EH (cell line): ENCODE measurements at regions not wholly inside any gene's neighbourhood (a gene's known extent, or its start where the extent isn't known, plus 50 kb on each side); places are given as distances from the start of the nearest gene placed in this dataset.

Source experiments
- DNase-seq: peaks from one replicate; pipeline ENCODE4 v3.0.0-alpha.2; 2015; ENCODE audit warnings: low read depth

DNA sequence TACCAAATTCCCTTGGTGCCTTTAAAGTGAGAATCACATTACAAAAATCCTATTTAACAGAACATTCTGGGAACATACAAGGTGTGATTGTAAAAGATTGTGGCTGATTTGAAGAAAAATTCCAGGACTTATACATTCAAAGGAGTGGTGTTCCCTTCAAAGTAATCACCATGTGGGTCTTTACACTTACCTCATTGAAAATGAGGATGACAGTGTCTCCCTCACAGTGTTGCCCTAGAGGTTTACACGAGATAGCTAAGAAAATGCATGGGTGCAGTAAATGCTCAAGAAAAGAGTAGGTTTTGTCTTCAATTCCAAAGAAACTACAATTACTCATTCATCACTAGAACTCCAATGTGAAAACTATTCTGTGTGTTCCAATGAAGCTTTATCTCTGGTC, 331.5 kb downstream of the SLC4A3 start:
- no peak for DNase-seq

DNA sequence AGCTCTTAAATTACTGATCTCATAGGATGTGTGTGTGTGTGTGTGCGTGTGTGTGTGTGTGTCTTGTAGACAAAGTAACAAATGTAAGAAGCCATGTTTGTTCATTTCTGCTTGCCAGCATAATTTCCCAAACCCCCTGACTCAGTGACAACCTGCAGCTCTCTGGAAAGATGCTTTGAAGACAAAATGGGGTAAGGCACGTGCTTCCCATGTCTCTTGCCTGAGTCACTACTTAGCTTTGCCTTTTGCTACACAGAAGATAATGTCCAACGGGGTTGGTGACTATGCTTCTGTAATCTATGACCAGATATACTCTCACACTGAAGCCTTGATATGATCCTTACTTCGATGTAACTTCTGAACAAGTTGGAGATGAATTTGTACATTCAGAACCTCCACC, 332.0 kb downstream of the SLC4A3 start:
- peak; percentile 77 for DNase-seq

DNA sequence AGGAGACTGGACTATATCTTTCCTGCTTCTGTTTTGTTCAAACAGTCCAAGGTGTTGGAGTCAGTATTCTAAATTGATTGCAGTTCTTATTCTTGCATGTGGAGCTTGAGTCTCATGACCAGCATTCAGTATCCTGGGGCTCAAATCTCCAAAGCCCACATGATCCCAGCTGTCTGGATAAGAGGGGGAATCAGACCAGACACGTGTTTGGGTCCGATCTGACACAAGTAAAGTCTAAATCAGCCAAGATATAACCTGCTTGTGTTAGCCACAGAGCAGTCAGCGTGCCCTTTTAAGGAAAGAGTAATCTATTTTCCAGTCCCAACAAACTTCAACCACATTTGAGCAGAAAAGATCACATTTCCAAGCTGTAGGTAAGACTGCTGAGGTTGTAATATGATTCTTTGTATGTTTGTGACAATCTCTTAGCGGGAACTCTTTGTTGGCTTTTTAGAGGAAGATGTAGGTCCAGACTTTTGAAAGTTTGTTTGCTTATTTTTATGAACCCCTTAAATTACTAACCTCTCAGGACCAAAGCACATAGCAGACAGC, 334.6 kb downstream of the SLC4A3 start:
- no peak for DNase-seq

DNA sequence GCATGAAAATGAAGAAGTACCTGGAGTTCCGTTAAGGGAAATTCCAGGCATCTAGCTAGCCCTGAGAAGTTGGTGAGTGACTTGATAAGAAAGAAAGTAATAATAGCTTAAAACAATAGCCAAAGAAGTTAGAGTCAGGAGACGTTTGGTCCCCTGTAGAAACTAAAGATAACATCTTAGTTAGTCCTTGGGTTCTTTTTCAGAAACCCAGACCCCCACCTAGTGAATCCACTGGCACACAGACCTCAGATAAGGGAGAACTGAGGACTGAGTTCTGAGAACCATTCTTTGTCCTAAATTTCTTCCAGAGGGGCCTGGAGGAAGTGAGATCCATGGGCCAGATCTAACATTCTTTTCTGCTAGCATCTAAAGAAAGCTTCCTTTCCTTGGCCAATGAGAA, 335.4 kb downstream of the SLC4A3 start:
- no peak for DNase-seq

DNA sequence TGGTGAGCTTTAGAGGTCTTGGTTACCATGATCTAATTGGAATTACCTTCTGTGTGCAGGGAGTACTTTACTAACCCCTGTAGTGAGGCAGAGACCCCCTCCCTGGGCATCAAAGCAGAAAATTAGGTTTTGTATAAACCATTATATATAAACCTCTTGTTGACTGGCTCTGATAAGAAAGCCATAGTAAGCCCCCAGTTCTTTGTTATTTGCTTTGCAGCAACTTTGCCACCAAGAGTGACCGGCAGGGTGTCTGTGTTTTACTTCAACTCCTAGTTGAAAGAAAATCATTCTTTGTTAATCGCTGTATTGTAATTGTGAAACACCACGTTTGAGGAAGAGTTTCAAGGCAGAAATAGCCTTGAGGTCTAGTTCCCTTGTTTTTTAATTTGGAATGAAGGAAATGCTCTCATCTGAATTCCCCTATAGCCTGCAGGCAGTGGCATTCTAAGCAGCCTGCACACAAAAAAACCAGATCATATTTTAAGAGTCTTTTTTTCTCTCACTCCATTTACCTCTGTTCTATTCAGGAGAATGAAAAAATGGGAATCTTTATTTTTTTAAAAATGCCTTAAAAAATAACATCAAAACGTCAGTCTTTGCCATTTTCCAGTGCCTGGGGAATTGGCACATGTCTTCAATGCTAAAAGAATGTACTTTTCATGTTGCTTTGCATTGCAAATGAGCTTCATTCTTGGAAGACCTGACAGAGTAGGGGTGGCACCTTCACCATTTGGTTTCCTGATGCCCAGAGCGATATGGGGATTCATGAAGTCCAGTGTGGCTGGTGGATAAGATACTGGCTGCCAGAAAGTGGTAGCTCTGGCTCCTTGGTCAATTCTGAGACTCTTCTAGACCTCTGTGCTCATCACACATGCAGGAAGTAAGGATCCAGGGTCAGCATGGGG, 338.1 kb downstream of the SLC4A3 start:
- peak; percentile 57 for DNase-seq

DNA sequence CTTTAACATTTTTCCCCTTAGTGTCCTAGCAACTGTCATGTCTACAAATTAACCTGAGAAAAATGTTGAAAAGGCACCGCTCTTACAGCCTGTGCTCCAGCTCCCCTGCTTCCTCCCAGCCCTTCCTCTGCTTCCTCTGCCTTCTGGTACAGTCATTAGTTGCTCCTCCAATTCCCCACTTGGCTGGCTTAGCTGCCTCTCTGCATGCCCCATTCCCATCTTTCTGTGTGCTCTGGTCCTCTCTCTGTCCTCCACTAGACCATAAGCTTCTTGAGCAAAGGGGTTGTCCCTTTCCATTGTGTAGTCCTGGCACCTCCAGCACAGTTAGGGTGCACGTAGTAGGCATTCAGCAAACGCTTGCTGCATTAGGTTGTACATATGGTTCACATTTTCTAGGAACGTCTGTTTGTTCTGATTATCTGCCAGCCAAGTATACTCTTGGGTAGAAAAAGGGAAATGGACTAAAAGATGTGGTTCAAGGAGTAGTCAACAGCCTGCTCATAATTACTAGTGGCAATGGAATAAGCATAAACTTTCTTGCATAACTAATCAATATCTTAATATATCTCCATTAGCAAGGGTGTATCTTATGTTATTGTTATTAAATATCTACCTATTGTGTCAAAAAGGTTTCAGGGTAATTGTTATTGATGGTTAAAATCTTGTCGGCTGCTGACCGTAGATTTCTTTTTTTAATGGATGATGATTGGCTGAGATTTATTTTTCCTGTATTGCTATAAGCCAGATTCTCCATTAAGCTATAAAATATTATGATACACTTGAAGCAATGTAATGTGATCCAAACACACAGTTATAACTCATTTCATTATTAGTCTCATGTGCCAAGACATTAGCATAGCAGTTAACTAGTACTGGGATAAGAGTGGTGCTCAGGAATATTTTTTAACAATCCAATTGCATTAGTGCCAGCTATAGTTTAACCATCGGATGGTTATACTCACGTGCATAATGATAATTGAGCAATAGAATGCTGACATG, 340.1 kb downstream of the SLC4A3 start:
- no peak for DNase-seq

DNA sequence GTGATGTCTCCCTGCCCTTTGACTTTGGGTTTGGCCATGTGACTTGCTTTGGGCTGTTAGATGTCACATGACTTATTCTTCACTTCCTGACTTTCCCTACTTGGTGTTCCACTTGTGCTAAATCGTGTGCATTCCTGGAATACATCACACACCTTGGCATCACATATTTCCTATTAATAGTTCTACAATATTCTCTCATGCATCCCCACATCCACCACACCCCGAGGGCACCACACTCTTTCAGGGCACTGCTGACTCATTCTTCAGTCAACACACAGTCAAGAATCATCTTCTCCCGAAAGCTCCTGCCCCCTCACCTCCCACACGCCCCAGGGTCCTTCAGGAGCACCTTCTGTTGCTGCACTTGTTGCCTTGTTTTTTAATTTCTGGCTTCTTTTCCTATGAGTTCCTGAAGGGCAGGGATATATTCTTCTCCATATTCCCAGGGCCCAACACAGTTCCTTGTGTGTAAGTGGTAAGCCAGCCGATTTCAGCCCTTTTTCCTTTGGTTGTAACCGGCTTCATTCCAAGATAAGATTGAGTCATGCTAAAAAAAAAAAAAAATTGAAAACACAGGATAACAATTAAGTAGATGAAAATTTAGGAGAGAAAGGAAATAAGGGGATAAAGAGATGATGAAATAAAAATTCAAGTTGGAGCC, 341.4 kb downstream of the SLC4A3 start:
- peak; percentile 81 for DNase-seq

DNA sequence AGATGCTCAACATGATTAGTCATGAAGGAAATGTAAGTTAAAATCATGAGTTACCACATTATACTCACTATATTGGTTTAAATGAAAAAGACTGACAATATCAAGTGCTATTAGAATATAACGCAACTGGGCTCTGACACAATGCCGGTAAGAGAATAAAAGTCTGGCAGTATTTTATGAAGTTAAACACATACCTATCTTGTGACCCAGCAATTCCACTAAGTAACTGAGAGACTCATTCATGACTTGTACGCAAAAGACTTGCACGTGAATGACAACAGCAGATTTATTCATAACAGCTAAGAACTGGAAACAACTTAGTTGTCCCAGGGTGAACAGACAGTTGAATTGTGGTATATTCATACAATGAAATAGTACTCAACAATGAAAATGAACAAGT, 342.1 kb downstream of the SLC4A3 start:
- DNase-seq, result peak; percentile 93

DNA sequence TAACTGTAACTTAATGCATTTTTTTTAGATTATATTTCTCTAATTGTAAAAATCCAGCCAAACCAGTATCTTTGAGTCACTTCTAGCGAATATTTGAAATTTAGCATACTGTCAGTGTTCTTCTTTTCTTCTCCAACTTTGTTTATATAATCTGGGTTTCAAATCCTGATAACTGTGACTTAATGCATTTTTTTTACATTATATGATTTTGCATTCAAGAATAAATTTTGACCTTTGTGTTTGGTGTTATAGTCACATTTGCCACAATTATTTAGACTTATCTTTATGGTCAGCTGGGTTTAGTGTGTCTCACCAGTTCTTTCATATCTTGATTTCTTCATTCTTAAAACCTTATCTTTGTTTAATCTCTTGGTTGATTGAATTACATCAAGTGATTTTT, 345.7 kb downstream of the SLC4A3 start:
- no peak for DNase-seq

DNA sequence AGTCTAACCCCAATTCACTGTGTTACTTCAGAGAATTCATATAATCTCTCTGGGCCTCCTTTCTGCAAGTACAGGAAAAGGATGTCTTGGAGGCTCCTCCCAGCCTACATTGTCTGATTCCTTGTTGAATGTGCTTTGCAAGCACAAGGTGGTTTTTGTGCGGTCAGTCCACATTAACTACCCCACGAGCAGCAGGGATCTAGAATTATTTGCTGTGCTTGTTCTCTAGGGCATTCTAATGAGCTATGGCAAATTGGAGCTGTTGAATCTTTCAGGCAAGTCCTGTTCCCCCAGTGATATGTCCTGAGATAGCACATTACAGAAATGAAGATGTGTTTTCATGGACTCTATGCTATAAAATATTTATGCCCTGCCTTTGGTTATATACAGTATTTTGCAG, 349.4 kb downstream of the SLC4A3 start:
- DNase-seq, result no peak

DNA sequence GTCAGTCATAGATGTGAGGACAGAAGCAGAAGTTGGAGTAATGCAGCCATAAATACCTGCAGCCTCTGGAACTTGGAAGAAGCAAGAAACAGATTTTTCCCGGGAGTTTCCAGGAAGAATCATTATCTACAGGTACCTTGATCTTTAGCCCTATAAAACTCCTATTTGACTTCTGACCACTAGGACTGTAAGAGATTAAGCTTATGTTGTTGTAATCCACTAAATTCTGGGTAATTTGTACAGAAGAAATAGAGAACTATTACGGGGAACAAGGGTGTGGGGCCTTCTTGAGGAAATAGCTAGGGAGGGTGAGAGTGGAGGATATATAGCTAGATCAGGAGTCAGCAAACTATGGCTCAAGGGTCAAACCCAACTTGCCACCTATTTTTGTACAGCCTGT, 353.2 kb downstream of the SLC4A3 start:
- DNase-seq, result no peak

DNA sequence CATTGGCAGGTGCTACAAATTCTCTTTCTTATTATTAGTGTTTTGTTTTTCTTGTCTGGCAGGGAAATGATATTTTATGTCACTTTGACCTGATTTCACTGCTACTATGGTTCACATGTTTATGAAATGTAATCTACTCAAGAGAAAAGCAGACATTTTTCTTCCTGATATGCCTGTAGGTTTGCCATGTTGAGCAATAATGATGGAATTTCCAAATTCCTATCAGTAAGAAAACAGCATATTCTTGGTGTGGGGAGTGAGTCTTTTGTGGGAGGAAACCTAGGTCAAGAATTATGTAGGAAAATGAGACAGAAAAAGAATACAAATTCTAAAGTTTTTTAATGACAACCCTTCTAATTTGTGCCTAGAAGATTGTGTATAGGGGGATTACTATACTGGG, 356.4 kb downstream of the SLC4A3 start:
- peak; percentile 40 for DNase-seq

DNA sequence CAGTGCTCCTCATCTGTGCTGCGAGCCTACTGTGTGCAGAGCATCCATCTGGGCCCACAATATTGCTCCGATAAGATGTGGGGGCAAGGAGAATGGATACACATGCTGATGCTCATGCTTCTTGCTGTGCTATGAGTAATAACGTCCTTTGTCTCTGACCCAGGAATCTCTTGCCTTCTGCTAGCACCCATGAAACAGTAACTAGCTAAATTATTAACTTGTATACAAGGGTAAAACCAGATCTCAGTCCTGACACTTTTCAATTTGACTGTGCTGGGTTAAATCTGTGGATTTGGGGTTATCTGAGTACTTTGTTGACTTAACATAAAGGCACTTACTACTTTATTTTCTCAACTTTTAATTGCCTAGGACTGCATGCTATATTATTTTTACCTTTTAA, 357.6 kb downstream of the SLC4A3 start:
- DNase-seq, result no peak

DNA sequence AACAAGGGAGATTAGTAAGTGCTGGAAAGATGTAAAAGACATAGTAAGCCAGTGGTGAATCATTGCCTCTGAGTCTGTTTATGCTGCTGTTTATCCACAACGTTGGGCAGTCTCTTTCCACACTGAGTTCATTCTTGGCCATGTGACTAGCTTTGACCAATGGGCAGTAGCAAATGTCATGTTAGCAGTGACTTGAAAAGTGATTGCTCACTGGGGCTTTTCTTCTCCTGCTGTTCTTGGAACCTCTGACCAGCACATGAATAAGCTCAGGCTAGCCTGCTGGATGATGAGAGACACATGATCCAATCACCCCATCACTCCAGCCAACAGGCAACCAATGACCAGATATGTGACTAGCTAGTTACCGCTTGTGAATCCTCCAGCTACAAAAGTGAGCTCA, 360.4 kb downstream of the SLC4A3 start:
- DNase-seq, result peak; percentile 84

DNA sequence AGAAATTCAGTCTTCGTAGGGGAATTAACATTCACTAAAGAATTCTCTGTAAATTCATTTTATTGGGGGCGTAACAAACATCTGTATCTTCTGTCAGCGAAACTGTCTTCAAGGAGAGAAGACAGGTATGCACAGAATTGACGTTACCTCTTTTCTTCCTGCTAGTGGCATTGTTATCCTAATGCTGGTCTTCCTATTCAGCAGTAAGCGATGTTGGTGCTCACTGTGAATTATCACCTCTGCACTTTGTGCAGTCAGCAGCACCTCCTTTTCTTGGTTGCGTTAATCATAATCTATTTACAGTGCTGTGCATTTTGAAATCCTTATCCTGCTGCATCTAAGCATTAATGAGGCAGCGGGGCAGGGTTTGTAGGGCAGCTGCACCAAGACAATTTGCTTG, 362.3 kb downstream of the SLC4A3 start:
- DNase-seq, result no peak

DNA sequence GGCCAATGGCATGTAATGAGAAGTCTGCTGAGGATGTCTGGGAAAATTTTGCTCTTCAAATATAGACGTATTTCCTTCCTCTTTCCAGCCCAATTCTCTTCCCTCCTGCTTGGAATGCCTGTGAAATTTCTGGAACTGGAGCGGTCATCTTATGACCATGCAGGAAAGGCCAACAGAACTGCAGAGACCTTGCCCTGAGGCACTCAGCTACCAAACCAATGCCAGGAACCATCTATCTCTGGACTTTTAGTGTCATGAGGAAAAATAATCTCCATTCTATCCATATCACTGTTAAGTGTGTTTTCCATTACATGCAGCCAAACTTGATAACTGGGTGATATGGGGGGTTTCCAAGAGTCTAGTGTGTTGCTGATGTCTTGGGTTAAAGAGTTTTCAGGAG, 363.7 kb downstream of the SLC4A3 start:
- DNase-seq, result peak; percentile 60

DNA sequence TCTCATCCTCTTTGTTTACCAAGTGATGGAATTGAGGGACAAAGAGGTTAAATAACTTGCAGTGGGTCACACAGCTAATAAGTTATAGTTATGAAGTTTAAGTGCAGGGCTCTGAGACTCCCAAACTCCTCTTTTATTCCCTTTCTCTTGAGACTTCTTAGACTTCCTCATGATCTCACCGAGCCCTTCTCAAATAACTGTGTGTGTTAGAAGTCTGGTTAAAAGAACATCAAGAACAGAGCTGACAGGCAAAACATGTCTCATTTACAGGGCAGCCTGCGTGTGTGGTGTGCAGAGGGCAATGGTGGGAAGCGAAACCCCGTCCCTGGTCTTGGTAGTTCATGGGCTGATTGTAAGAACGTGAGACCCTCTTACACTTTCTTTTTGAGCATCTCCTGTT, 368.0 kb downstream of the SLC4A3 start:
- no peak for DNase-seq

DNA sequence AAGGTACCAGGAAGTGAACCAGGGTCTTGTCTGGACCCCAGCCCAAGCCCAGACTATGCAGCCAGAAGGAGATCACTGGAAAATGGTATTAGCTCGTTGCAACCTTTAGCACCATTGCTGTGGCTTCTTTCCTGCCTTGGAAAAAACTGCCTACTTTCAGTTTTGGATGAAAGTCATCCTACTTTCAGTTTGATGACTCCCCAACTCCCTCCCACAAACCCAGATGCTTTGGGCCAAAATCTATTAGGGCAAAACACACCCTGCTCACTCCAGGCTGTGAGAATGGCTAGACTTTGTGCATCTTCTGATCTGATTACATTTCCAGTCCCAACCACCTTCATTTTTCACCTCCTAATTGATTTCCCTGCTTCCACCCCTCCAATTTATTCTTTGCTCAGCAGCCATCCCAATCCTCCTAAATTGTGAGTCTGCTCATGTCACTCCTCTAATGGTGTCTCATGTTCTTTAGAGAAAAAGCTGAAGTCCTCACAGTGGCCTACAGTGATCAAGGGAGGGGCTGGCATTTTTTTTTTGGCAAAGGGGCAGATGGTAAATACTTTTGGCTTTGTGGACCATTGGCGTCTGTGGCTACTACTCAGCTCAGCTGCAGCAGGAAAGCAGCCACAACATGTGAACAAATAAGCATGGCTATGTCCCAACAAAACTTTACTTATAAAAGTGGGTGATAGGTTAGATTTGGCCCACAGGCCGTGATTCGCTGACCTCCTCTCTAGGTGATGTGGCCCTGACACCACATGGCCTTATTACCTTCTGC, 368.7 kb downstream of the SLC4A3 start:
- no peak for DNase-seq

DNA sequence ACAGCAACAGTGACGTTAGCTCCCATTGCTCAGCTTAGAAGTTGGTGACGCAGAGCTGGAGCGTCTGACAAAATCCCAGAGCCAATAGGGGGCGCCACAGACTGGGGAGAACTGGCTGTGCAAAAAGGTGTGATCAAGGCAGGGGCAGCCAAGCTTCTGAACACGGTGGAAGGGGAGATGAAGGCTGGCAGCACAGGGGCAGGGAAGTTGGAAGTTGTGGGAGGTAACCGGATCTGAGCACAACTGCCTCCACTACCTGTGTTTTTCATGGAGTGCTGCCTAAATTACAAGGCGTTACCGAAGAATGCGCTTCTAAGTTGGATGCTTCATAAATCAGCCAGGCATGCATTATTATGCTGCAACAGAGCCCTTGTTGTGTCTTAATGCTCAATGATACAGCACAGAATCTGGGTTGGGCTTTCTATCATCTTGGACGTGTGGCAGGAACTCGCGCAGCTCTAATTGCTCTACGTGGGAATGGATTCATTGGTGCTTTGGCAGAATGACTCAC, 370.0 kb downstream of the SLC4A3 start:
- DNase-seq, result peak; percentile 41

DNA sequence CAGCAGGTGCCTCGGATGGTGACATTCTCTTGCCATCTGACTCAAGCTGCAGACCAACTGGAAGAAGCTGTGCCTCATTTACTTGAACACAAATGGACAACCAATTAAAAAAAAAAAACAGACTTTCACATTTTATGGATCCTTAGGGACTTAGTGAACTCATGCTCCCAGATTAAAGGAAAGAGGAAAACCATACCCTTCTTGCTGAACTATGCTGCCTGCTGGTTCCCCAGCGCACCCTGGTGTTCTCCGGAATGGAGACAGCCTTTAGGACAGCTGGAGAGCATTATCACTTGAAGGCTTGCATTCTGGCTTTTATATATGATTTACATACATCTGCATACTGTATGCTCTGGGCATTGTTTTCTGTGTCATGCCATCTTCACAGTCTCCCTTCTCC, 370.7 kb downstream of the SLC4A3 start:
- peak; percentile 38 for DNase-seq

DNA sequence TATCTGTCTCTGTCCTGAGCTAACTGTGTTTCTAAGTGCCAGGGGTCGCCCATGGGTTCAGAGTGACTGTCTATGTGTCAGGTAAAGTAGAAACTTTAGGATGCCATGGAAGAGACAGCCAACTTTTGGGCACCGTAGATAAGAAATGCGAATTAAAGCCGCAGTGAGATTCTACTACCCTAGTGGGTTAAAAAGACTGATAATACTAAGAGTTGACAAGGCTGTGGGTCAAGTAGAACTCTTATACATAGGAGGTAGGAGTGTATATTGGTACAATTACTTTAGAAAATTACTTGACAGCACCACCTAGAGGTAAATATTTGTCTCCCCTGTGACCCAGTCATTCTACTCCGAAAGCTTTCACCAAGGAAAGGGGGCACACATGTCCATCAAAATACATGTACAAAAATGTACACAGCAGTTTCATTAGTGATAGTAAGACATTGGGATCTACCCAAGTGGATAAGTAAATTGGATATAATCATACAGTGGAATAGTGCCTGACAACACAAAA, 371.3 kb downstream of the SLC4A3 start:
- DNase-seq, result no peak
